ENCODE measurements at regions not wholly inside any gene's neighbourhood (a gene's known extent, or its start where the extent isn't known, plus 50 kb on each side); places are given as distances from the start of the nearest gene placed in this dataset.

- TF ChIP-seq SIN3A (IDR thresholded peaks at IDR 0.05; ENCODE audit: borderline replicate concordance, insufficient read depth, low read depth, low read length) (no peak), CTCF (IDR thresholded peaks at IDR 0.05) (no peak), REST (IDR thresholded peaks at IDR 0.05; ENCODE audit: insufficient read depth in 1 of 2, low read depth in 2 of 2, low read length in 1 of 2) (no peak), POLR2AphosphoS5 (IDR thresholded peaks at IDR 0.05; ENCODE audit: low read depth, low read length) (no peak)
Measured at GRCh38 chr2:113342650-113343049, 63.9 kb upstream of the PAX8 start.

Data from Panc1 (cell line).